Vagina (tissue), 2 donors: ENCODE measurements at regions not wholly inside any gene's neighbourhood (a gene's known extent, or its start where the extent isn't known, plus 50 kb on each side); places are given as distances from the start of the nearest gene placed in this dataset. TPM values are rescaled to one million over a fixed set of nuclear protein-coding genes. Genes with fewer than 3 reads are reported as not detected.

Experiments used
- DNase-seq, 2 donors: peaks; one replicate each; pipeline ENCODE4 v3.0.0-alpha.2; 2017; ENCODE audit errors: extremely low spot score in 2 of 2
- H3K27ac ChIP-seq: fragments of 200-600 bp; sonication (generic); one replicate; pipeline ENCODE4 v1.5.1; 2019
- H3K27me3 ChIP-seq: fragments of 200-600 bp; sonication (generic); one replicate; pipeline ENCODE4 v1.5.1; 2019
- H3K36me3 ChIP-seq, 2 donors: fragments of 200-600 bp; sonication (generic); one replicate each; pipeline ENCODE4 v1.5.1; 2017 to 2019
- H3K4me1 ChIP-seq: fragments of 200-600 bp; sonication (generic); one replicate; pipeline ENCODE4 v1.5.1; 2019
- H3K4me3 ChIP-seq, 2 donors: fragments of 200-600 bp; sonication (generic); 1 replicate in 1 of 2; 2 replicates in 1 of 2; pipeline ENCODE4 v1.5.1; 2016 to 2019
- H3K9me3 ChIP-seq: fragments of 200-600 bp; sonication (generic); one replicate; pipeline ENCODE4 v1.5.1; 2019
- CTCF ChIP-seq, 3 experiments: fragments of 450-650 bp in 2 of 3; fragments of 200-600 bp in 1 of 3; sonication (generic) in 1 of 3; IDR thresholded peaks; one replicate each; pipeline ENCODE4 v1.5.1; 2017 to 2019; ENCODE audit warnings: antibody characterized with exemption in 3 of 3, mild to moderate bottlenecking in 2 of 3, moderate library complexity in 2 of 3
- POLR2A ChIP-seq, 2 donors: fragments of 450-650 bp; IDR thresholded peaks; one replicate each; pipeline ENCODE4 v1.6.1; 2017; ENCODE audit warnings: antibody characterized with exemption in 2 of 2, mild to moderate bottlenecking in 2 of 2, moderate library complexity in 2 of 2
- POLR2AphosphoS5 ChIP-seq, 2 donors: sonication (generic); formaldehyde crosslinking; IDR thresholded peaks; one replicate each; pipeline ENCODE4 v1.9.0; 2017; ENCODE audit warnings: antibody characterized with exemption in 2 of 2, mild to moderate bottlenecking in 2 of 2, low read depth in 1 of 2; ENCODE audit not compliant: insufficient read depth in 1 of 2
- intact Hi-C: fragments of 100-400 bp; cut with DNase I; formaldehyde crosslinking; loops from one replicate; pipeline ENCODE4 v1.15.1; 2023
- small RNA-seq: library from RNA; depleted of rRNA; stranded (forward); fragments of <200 nt; gene quantifications from one replicate; pipeline ENCODE3, GENCODE V24; 2016

GRCh38 chr18:62659698-62660097 is 55.6 kb upstream of the PHLPP1 start:
- intact Hi-C loops: no loop called here
- Histone ChIP-seq H3K4me1 (no peaks in the 10 kb centered on the region), H3K9me3 (no peaks in the 10 kb centered on the region), H3K27me3 (no peaks in the 10 kb centered on the region), H3K36me3 (no peaks in the 10 kb centered on the region), H3K27ac (no peak overlapping the region), H3K4me3 (no peak overlapping the region)
- TF ChIP-seq POLR2AphosphoS5 (IDR thresholded peaks at IDR 0.05; ENCODE audit: insufficient read depth in 1 of 2, low read depth in 1 of 2): no peak
- TF ChIP-seq POLR2A (IDR thresholded peaks at IDR 0.05): no peak
- no peak for TF ChIP-seq CTCF (IDR thresholded peaks at IDR 0.05)
- no peak for DNase-seq

GRCh38 chr18:62660691-62661090 is 54.6 kb upstream of the PHLPP1 start:
- Histone ChIP-seq H3K4me1 (no peaks in the 10 kb centered on the region), H3K27ac (no peak overlapping the region), H3K27me3 (no peaks in the 10 kb centered on the region), H3K4me3 (no peak overlapping the region), H3K36me3 (no peaks in the 10 kb centered on the region), H3K9me3 (no peaks in the 10 kb centered on the region)
- intact Hi-C loops: no loop called here
- TF ChIP-seq POLR2A (IDR thresholded peaks at IDR 0.05) (no peak), POLR2AphosphoS5 (IDR thresholded peaks at IDR 0.05; ENCODE audit: insufficient read depth in 1 of 2, low read depth in 1 of 2) (no peak), CTCF (IDR thresholded peaks at IDR 0.05) (no peak)
- no peak for DNase-seq

DNA sequence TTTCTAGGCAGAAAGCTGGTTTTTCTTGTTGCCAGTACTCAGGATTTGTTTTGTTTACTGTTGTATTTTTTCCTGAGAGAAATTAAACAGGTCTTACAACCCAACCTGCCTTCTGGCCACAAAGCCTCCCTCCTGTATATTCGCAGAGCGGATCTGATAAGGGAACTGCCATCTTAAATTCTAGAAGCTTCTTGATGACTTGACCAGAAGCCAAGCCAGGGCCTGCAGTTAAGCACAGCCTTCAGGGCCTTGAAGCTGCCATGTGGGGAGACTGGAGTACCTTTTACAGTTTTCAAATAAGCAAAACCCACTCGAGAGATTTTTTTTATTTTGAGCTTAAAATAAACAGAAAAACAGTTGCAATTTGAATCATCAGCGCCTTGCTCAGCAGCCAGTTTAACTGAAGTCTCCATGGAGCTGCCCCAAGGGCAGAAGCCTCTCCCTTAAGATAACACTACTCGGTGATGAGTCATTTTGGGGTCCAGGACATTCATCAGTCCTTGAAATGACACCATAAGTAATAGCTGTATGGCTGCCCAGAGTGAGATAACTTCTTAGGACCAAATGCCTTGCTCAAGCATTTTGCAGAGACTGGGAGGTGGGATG is 51.5 kb upstream of the PHLPP1 start:
- DNase-seq: peak in 1 of 2 donors; percentile 19
- Histone ChIP-seq H3K27ac (no peak overlapping the region), H3K4me1 (no peaks in the 10 kb centered on the region), H3K27me3 (no peaks in the 10 kb centered on the region), H3K9me3 (no peaks in the 10 kb centered on the region), H3K4me3 (no peak overlapping the region), H3K36me3 (no peaks in the 10 kb centered on the region)
- intact Hi-C loops: no loop called here
- no peak for TF ChIP-seq CTCF (IDR thresholded peaks at IDR 0.05)
- TF ChIP-seq POLR2AphosphoS5 (IDR thresholded peaks at IDR 0.05; ENCODE audit: insufficient read depth in 1 of 2, low read depth in 1 of 2): no peak
- no peak for TF ChIP-seq POLR2A (IDR thresholded peaks at IDR 0.05)

- TF ChIP-seq POLR2A (IDR thresholded peaks at IDR 0.05) (no peak), CTCF (IDR thresholded peaks at IDR 0.05) (no peak), POLR2AphosphoS5 (IDR thresholded peaks at IDR 0.05; ENCODE audit: insufficient read depth in 1 of 2, low read depth in 1 of 2) (no peak)
- no peak overlapping the region for H3K4me3 ChIP-seq
- H3K9me3 ChIP-seq: no peaks in the 10 kb centered on the region
- peak in 1 of 2 donors; percentile 70 for DNase-seq
- H3K27ac ChIP-seq: no peak overlapping the region
- H3K4me1 ChIP-seq: no peaks in the 10 kb centered on the region
- no peaks in the 10 kb centered on the region for H3K36me3 ChIP-seq
- H3K27me3 ChIP-seq: no peaks in the 10 kb centered on the region
- intact Hi-C loops: no loop called here
Observed at GRCh38 chr18:62664414-62664813, 50.9 kb upstream of the PHLPP1 start.

DNA sequence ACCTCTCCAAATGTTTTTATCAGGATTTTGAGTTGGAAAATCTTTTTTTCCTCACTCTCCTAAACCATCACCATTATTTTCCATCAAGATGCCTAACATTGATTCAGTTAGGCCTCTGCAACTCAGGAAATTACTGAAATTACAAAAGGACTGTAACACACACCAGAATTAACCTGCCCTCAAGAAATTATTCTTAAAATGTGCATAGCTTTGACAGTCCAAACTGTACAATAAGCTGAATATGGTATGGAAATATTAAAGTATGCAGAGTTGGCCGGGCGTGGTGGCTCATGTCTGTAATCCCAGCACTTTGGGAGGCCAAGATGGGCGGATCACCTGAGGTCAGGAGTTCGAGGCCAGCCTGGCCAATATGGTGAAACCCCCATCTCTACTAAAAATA is 50.2 kb upstream of the PHLPP1 start:
- peaks cover 1% of the 10 kb centered on the region for H3K9me3 ChIP-seq
- no peaks in the 10 kb centered on the region for H3K4me1 ChIP-seq
- H3K36me3 ChIP-seq: no peaks in the 10 kb centered on the region
- H3K27me3 ChIP-seq: no peaks in the 10 kb centered on the region
- H3K27ac ChIP-seq: no peak overlapping the region
- no peak overlapping the region for H3K4me3 ChIP-seq
- no peak for DNase-seq
- TF ChIP-seq CTCF (IDR thresholded peaks at IDR 0.05): no peak
- intact Hi-C loops: no loop called here

Small RNA genes in the stretch of these regions (small RNA-seq; reads per million reads assigned to genes)
- not detected for gene RN7SL705P
